Cardiac fibroblast (primary cell): ENCODE measurements at regions not wholly inside any gene's neighbourhood (a gene's known extent, or its start where the extent isn't known, plus 50 kb on each side); places are given as distances from the start of the nearest gene placed in this dataset.

Experiments
- DNase-seq, 2 donors: peaks; one replicate each; pipeline versions ENCODE4 v3.0.0 to v3.0.0-alpha.2; 2010; ENCODE audit warnings: low read depth in 2 of 2
- H3K4me3 ChIP-seq, 2 donors: replicated peaks in 1 of 2; 1 replicate in 1 of 2; 2 replicates in 1 of 2; pipeline ENCODE4 v1.5.1; 2011; ENCODE audit warnings: low read depth in 2 of 2, low read length in 2 of 2, mild to moderate bottlenecking in 2 of 2, moderate library complexity in 1 of 2
- TF ChIP-seq, protein P1 (sequence below): IDR thresholded peaks from one replicate; pipeline ENCODE4 v1.5.1; 2011; ENCODE audit warnings: low read depth, mild to moderate bottlenecking, low read length, inconsistent platforms

DNA sequence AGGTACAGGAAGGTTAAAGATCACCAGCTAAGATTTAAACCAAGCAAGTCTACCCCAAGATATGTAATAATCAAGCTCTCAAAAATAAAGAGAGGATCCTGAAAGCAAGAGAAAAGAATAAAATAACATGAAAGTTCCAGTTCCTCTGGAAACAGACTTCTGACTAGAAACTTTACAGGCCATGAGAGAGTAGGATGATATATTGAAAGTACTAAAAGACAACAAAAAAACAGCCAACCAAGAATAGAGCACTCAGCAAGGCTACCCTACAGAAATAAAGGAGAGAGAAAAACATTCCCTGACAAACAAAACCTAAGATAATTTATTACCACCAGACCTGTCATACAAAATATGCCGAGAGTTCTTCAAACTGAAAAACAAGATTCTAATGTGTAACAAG is 450.5 kb downstream of the ARAP2 start:
- no peak overlapping the region for H3K4me3 ChIP-seq
- no peak for DNase-seq
- TF ChIP-seq, protein P1, sequence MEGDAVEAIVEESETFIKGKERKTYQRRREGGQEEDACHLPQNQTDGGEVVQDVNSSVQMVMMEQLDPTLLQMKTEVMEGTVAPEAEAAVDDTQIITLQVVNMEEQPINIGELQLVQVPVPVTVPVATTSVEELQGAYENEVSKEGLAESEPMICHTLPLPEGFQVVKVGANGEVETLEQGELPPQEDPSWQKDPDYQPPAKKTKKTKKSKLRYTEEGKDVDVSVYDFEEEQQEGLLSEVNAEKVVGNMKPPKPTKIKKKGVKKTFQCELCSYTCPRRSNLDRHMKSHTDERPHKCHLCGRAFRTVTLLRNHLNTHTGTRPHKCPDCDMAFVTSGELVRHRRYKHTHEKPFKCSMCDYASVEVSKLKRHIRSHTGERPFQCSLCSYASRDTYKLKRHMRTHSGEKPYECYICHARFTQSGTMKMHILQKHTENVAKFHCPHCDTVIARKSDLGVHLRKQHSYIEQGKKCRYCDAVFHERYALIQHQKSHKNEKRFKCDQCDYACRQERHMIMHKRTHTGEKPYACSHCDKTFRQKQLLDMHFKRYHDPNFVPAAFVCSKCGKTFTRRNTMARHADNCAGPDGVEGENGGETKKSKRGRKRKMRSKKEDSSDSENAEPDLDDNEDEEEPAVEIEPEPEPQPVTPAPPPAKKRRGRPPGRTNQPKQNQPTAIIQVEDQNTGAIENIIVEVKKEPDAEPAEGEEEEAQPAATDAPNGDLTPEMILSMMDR = no peak

DNA sequence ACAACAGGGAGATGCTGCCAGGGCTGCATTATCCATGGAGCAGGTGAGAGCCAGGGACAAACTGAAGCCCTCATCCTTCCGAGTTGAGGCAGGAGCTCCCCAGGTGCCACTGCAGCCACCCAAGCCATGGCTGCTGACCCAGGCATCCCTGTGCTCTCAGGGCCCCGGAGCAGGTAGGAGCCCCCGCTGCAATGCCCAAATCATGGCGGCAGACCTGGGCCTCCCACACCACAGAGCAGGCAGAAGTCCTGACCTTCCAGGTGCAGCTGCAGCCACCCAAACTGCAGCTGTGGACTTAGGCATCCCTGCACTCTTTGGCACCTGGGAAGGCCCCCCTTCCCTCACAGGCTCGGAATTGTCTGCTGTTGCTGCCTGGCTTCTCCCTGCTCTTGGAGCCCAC is 443.6 kb downstream of the ARAP2 start:
- TF ChIP-seq, protein P1 = no peak
- no peak for DNase-seq
- no peak overlapping the region for H3K4me3 ChIP-seq

DNA sequence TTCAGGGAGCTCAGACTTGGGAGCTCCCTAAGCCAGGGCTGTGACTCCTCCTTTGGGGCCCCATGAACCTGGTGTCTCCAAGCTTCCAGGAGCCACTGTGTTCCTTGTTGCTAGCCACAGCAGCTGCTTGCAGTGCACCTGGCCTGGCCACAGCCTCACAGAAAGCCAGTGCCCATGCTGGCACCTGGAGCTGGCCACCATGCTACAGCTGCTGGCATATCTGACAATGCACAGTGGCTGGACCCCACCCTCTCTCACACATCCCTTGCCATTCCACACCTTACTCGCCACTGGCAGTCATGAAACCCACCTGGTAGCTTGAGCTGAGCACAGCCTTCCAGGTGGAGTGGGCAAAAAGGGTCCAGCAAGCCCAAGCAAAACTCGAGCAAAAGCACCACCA is 441.7 kb downstream of the ARAP2 start:
- no peak for DNase-seq
- TF ChIP-seq, protein P1 = no peak
- H3K4me3 ChIP-seq = no peak overlapping the region

DNA sequence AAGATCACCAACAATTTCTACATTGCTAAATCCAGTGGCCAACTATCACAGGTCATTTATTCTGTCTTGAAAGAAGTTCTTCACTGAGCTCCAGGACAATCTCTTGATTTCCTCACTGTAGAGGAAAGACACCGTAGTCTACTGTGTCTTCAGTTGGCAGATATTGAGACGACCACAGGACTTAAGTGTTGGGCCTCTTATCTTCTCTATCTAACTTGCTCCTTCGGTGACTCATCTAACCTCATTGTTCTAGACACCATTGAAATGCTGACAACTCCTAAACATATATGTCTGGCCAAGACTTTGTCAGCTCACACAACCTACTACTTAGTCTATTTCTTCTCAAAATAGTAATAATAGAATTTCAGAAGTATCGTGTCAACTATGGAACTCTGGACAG is 425.8 kb downstream of the ARAP2 start:
- no peak overlapping the region for H3K4me3 ChIP-seq
- TF ChIP-seq, protein P1 = no peak
- DNase-seq = no peak

DNA sequence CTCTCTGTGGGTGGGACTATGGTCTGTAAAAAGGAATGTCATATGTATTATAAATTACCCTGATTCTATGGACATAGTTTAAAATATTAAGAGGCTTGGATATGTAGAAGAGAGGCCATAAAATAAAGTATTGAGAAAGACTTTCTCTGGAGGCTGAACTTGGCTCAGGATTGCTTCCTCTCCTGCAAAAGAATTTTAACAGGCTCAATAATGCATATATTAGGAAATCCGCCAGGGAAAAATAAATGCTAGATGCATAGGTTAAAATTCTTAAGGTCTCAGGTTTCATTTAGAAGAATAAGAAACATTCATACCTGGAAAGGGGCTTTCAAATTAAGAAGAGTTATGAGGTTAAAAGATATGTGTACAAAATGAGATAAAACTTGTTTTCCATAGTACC is 424.3 kb downstream of the ARAP2 start:
- DNase-seq = no peak
- H3K4me3 ChIP-seq = no peak overlapping the region
- TF ChIP-seq, protein P1 = no peak

DNA sequence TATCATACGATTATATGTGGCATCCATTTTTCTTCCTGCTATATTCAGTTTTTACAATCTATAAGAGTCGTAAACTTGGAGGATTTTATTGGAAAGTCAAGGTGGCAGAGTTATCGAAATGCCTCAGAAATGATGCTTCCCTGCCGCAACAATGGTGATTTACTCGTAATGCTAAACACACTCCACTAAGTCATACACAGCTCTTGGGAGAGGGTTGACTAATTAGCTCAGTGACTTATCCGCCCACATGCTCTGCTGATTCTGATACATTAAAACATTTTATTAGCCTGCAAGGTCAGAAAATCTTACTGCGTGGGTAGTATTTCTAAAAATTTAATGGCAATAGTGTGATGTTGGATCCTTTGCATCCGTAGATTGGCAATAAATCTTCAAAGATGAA is 420.1 kb downstream of the ARAP2 start:
- no peak for DNase-seq
- no peak overlapping the region for H3K4me3 ChIP-seq
- TF ChIP-seq, protein P1 = no peak

DNA sequence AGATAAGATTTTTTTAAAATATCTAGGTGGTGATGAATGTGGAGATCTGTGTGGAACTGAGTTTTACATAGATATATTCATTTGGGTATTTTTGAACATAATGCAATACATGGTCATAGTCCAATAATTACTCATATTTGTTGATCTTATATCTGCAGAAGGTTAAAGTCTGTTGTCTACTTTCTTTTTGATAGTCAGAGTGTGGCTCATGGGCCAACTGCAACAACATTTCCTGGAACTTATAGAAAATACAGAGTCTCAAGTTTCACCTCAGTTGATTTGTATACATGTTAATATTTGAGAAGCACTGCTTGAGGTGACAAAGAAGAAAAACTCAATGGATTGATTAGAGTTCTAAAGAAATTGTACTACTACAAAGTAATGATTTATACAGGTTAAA is 408.4 kb downstream of the ARAP2 start:
- TF ChIP-seq, protein P1 = no peak
- no peak overlapping the region for H3K4me3 ChIP-seq
- no peak for DNase-seq
